GM18909 (cell line): ENCODE measurements at regions not wholly inside any gene's neighbourhood (a gene's known extent, or its start where the extent isn't known, plus 50 kb on each side); places are given as distances from the start of the nearest gene placed in this dataset.
"Not testable (repeated sequence)": the region's sequence is repeated elsewhere in the genome, so short reads cannot be mapped to it uniquely, and the experiment has no call there.

Experiments
- ATAC-seq: cut with Tn5 transposase; IDR thresholded peaks from one replicate; pipeline ENCODE4 v1.9.1; 2021; ENCODE audit warnings: mild to moderate bottlenecking; ENCODE audit not compliant: unreplicated experiment, poor library complexity

DNA sequence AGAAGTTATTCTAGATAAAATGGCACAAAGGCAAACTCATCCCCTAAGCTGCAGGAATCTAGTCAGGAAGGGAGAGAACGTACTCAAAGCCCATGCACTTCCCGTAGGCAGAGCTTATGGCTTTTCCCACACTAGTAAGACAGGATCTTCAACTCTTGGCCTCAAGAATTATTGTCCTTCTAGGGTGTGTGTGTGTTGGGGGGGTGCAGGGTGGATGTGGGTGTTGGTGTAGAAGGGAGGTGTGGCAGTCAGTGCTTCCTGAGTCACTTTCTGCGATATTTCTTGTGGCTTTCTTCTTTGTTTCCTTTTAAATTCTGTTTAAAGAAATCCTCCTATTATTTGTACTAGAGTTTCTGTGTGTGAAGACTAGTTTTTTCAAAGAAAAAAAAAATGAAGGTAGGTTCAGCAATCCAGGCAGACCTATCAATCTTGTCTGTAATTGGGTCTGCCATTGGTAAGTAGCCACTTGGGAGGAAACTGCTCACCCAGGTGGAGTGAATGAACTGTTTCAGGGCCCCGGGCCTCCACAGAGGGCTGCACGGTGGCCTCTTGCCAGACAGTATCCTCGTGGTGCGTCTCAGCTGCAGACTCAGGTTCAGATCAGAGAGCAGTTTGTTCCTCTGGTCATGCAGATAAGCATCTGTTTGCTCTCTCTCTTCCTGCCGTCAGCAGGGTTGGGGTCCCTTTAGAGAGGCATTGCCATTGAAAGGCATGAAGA, 131.9 kb downstream of the NPR3 start:
- no peak for ATAC-seq

GRCh38 chr5:32843531-32843895, 132.4 kb downstream of the NPR3 start:
- no peak for ATAC-seq

DNA sequence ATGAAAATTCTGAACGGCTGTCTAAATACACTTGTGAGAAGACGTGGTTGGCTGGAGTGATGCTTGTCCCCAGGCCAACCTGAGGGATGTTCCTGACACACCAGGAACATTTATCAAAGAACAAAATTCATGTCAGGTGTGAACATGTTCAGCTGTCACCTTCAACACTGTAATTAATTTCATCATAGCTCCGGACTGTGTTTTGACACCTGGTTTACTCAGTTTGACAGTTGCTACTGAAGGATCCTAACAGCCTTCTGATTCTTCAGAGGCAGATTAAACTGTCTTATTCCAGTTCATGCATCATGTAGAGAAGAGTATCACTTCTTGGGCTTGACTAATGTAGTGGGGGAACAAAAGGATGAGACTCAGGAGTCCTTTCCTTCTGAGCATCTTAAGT, 134.1 kb downstream of the NPR3 start:
- no peak for ATAC-seq

DNA sequence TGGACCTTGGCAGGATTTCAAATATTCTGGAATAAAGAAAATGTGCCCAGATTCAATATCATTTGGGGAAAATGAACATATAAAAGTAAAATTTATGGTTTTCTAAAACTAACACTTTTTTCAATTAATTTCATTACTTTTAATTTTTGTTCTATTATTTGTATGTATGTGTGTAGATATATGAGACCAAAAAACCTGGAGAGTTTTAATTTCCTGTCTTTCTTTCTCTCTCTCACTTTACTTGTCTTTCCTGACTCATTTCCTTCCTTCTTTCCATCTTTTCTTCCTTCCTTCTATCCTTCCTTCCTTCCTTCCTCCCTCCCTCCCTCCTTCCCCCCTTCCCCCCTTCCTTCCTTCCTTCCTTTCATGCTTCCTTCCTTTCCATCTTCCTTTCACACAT, 137.0 kb downstream of the NPR3 start:
- no peak for ATAC-seq

DNA sequence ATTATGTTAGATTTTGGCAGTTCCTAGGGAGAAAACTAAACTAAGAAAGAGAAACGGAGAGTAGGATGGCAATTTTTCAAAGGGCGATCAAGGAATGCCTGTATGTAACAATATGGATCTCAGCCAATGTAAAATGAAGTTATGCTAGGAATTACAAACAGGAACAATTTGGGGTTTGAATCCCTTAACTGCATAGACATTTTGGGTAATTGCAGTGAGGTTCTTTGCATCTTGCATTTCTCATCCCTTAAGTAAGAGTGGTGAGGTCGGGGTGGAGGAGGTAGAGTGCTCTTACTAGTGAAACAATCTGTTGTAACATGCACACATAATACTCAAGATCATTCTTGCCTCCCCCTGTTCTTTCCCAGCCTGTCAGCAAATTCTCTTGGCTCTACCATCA, 137.6 kb downstream of the NPR3 start:
- ATAC-seq: no peak

GRCh38 chr5:32850817-32851496, 139.8 kb downstream of the NPR3 start:
- no peak for ATAC-seq

DNA sequence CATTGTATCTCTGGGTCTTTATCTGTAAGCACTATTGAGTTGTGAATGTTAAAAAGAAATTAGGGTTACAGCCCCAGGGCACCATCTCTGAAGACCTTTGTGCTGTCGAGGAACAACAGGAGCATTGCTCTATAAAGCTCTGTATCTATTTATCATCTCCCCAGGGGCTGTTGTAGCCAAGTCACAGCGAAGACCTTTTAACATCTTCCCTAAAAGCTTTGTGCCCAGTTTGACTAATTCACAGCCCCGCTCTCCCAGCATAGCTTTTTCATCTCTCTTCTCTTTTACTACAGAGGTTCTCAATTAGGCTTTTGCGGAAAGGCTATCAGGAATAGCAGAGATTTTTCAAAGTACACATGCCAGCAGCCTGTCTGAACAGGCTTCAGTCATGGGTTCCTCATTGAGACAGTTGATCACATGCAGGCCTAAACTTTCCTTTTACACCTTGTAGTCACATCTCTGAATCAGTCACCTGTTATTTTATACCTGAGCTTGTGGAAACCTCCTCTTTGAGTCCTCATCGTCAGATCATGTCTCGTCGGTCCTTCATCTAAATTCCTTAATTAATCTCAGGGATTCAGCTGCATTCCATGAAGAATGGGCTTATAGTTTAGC, 140.5 kb downstream of the NPR3 start:
- ATAC-seq: no peak

DNA sequence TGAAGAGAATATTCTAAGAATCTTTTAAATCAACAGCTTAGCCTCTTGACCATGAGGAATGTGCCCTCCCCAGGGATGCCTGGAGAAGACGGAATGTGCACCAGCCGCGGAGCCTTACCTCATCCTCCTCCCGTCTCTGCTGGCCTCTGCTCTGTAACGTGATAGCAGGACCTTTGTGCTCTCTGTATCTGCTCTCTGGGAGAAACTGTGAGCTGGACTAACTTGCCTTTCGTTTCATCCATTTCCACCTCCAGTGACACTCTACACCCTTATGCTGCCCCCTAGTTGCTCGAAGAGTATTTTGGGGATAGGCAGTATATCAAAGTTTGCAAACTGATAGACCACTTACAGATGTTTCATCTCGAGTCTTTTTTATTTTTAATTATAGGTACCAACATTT, 141.4 kb downstream of the NPR3 start:
- no peak for ATAC-seq

DNA sequence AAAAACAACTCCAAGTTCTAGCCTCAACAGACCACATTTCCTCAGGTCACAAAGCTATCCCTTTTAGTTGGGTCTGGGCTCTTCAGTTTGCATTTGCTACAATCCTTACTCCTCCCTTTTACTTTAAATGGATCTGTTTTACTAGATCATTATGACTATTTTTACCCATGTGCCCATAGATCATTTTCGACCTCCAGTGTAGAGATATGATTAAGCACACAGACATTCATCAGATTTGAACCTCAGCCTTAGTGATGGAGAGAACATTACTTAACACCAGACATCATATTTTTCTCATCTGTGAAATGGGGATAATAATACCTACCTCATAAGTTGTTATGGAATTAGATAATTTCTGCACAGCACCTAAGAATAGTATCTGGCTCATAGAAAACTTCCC, 141.9 kb downstream of the NPR3 start:
- no peak for ATAC-seq

DNA sequence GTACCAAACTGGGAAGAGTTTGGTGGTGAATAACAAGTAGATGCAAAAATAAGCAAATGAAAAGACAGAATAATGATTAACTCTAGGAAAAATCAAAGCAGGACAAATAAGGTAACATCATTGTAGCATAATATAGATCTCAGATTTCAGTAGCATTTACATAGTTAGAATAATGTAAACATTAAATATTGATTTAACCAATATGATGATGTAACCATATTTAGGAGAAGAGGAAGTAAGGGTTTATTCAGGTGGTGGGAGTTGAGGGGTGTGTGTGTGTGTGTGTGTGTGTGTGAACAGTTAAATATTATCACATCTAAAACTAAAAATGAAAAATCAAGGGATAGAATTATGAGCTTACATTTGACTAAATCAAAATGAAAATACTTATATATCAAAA, 143.4 kb downstream of the NPR3 start:
- ATAC-seq: no peak

GRCh38 chr5:32859211-32859641, 148.1 kb downstream of the NPR3 start:
- ATAC-seq: no peak

- ATAC-seq: no peak
Measured at GRCh38 chr5:32865475-32865874, 154.4 kb downstream of the NPR3 start.

DNA sequence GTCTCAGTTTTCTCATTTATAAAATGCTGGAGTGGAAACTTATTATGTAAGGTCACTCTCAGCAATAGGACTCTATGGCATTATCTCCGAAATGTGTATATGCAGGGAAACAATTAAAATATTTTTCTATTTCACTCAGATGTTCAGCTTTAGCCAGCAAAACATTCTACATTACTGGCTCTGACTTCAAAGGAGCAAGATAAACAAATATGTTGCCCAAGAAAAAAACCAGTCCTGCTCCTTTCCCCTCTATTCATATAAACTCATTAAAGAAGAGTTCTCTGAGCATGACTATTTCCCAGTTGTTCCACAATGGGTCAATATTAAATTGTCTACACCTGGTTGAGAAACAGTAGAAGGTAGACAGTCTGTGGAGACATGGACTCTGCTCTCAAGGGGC, 155.0 kb downstream of the NPR3 start:
- no peak for ATAC-seq

DNA sequence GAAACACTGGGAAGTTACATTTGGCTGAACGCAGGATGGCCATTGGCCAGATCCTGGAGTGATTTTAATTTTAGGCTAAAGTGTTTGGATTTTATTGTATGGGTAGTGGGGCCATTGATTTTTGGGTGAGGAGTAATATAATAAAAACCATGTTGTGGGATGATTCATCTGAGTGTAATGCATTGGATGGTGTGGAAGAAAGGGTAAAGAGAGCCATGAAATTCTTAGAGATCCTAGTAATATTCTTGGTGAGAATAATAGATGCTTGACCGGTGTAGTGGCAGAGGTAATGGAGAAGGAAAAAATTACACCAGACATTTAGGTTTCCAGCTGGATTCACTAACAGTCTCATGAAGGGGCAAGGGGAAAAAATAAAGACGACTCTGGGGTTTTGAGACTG, 158.1 kb downstream of the NPR3 start:
- ATAC-seq: no peak

GRCh38 chr5:32876791-32877190, 165.7 kb downstream of the NPR3 start:
- ATAC-seq: no peak

DNA sequence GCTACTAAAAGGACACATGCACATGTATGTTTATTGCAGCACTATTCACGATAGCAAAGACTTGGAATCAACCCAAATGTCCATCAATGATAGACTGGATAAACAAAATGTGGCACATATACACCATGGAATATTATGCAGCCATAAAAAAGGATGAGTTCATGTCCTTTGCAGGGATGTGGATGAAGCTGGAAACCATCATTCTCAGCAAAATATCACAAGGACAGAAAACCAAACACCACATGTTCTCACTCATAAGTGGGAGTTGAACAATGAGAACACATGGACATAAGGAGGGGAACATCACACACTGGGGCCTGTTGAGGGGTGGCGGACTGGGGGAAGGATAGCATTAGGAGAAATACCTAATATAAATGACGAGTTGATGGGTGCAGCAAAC, 168.2 kb downstream of the NPR3 start:
- not testable (repeated sequence) for ATAC-seq

- ATAC-seq: no peak
Measured at GRCh38 chr5:32880796-32881195, 169.7 kb downstream of the NPR3 start.

DNA sequence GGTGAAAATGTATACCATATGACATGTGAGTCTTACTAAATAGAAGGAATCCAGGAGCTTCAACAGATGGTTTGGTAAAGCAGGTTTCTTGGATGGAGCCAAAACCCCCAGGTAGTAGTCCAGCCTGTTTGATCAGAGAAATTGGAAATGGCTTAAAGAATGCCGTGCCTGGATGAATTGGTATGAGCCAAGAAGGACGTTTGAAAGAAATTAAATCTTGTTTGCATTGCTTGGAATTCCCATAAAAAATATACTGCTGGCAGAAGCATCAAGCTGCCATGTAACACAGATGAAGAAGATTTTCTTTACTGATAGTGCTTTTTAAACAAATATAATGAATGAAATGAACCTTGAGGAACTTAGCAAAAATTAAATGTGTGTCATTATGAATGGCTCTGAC, 176.3 kb downstream of the NPR3 start:
- no peak for ATAC-seq

GRCh38 chr5:32889078-32889477, 178.0 kb downstream of the NPR3 start:
- ATAC-seq: no peak

DNA sequence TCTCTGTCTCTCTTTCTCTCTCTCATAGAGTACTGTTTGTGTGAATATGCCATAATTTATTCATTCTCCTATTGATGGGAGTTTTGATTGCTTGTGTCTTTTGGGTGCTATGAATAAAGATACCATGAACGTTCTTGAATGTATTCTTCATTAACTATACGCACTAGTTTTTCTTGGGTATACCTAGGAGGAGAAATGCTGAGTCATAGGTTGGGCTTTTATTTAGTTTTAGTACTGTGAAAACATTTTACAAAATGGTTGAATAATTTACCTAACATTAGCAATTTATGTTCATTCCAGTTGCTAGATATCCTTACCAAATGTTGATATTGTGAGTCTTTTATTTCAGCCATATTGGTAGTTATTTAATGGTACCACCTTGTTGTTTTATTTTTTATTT, 192.5 kb downstream of the NPR3 start:
- ATAC-seq: no peak

DNA sequence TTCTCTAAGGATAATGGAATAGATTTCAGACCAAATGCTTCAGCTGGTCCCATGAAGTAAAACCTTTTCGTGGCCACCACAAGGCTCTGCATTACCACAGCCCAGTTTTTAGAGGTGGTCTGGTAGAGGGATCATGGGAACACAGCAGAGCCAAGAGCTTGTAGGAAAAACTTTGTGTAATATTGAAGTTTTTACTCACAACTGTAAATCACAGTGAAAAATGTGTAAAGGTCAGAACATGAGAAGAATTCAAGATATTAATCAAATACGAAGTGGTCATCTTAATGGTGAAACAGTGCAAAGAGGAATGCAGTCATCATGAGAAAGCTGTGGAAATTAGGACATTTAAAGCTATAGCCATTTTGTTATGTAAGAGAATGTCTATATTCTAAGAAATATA, 197.5 kb downstream of the NPR3 start:
- ATAC-seq: no peak

- no peak for ATAC-seq
Measured at GRCh38 chr5:32909207-32909606, 198.1 kb downstream of the NPR3 start.
